B cell (primary cell): ENCODE measurements at regions not wholly inside any gene's neighbourhood (a gene's known extent, or its start where the extent isn't known, plus 50 kb on each side); places are given as distances from the start of the nearest gene placed in this dataset.

Experiments
- ATAC-seq: fragments of 200-7000 bp; cut with Tn5 transposase; one replicate; pipeline ENCODE4 v1.10.0; 2021; ENCODE audit warnings: low read depth, mild to moderate bottlenecking, moderate number of reproducible peaks, moderate library complexity
- CTCF ChIA-PET: fragments of 350-600 bp; sonication (Branson Sonifier 250); formaldehyde crosslinking; loops from one replicate; lab custom pipeline; 2021; ENCODE audit warnings: antibody characterized with exemption, inconsistent platforms; lab: Charles Lee
- POLR2A ChIA-PET: fragments of 350-600 bp; sonication (Branson Sonifier 250); formaldehyde crosslinking; loops from one replicate; lab custom pipeline; 2021; ENCODE audit warnings: antibody characterized with exemption; lab: Charles Lee
- DNase-seq: peaks from one replicate; pipeline ENCODE4 v3.0.0; 2013
- H2AFZ ChIP-seq: 2 replicates; pipeline ENCODE4 v1.6.1; 2012; ENCODE audit warnings: mild to moderate bottlenecking, low read depth, low read length; ENCODE audit not compliant: insufficient read depth, poor library complexity, severe bottlenecking
- H3K27ac ChIP-seq, 2 donors: 1 replicate in 1 of 2; 2 replicates in 1 of 2; pipeline ENCODE4 v1.5.1; 2012 to 2013; ENCODE audit warnings: low read length in 2 of 2, mild to moderate bottlenecking in 2 of 2, moderate library complexity in 1 of 2
- H3K27me3 ChIP-seq, 4 experiments: fragments of 200-600 bp in 1 of 4; sonication (generic) in 1 of 4; replicated peaks in 1 of 4; 1 replicate in 2 of 4; 2 replicates in 2 of 4; pipeline versions ENCODE4 v1.6.1 to v1.7.0; 2013 to 2016; ENCODE audit warnings: low read length in 3 of 4, mild to moderate bottlenecking in 2 of 4, mixed read lengths in 1 of 4, moderate library complexity in 1 of 4; ENCODE audit not compliant: insufficient read depth in 4 of 4, control insufficient read depth in 3 of 4; ENCODE audit errors: control extremely low read depth in 1 of 4
- H3K36me3 ChIP-seq, 2 experiments: replicated peaks in 1 of 2; 1 replicate in 1 of 2; 2 replicates in 1 of 2; pipeline versions ENCODE4 v1.6.1 to v1.7.1; 2013; ENCODE audit warnings: low read length in 1 of 2; ENCODE audit not compliant: insufficient read depth in 2 of 2, control insufficient read depth in 1 of 2; ENCODE audit errors: control extremely low read depth in 1 of 2, extremely low read depth in 1 of 2
- H3K4me1 ChIP-seq, 2 donors: fragments of 200-600 bp in 1 of 2; sonication (generic) in 1 of 2; 1 replicate in 1 of 2; 2 replicates in 1 of 2; pipeline versions ENCODE4 v1.5.1 to v1.6.1; 2013 to 2017; ENCODE audit warnings: low read length in 2 of 2; ENCODE audit not compliant: control insufficient read depth in 2 of 2, insufficient read depth in 2 of 2
- H3K4me2 ChIP-seq: replicated peaks from 2 replicates; pipeline ENCODE3; 2012; ENCODE audit warnings: mild to moderate bottlenecking, low read depth, low read length; ENCODE audit not compliant: poor library complexity, severe bottlenecking
- H3K4me3 ChIP-seq, 5 experiments: fragments of 200-600 bp in 1 of 5; sonication (generic) in 1 of 5; 1 replicate in 3 of 5; 2 replicates in 2 of 5; pipeline versions ENCODE4 v1.5.1 to v1.7.0; 2011 to 2016; ENCODE audit warnings: low read length in 4 of 5, mild to moderate bottlenecking in 4 of 5, low read depth in 2 of 5, control low read depth in 1 of 5, moderate library complexity in 1 of 5; ENCODE audit not compliant: insufficient read depth in 1 of 5; ENCODE audit errors: control extremely low read depth in 1 of 5, extremely low read depth in 1 of 5
- H3K79me2 ChIP-seq: fragments of 200-600 bp; sonication (generic); one replicate; pipeline ENCODE4 v1.6.0; 2016; ENCODE audit warnings: low read length; ENCODE audit not compliant: control insufficient read depth, insufficient read depth
- H3K9ac ChIP-seq: fragments of 200-600 bp; sonication (generic); 2 replicates; pipeline ENCODE4 v1.6.1; 2017; ENCODE audit warnings: mild to moderate bottlenecking, low read length, moderate library complexity
- H3K9me3 ChIP-seq, 3 donors: one replicate each; pipeline versions ENCODE4 v1.6.1 to v1.7.1; 2013; ENCODE audit warnings: low read length in 2 of 3; ENCODE audit not compliant: control insufficient read depth in 2 of 3, insufficient read depth in 1 of 3; ENCODE audit errors: control extremely low read depth in 1 of 3
- H4K20me1 ChIP-seq: 2 replicates; pipeline ENCODE4 v1.6.0; 2012; ENCODE audit warnings: mild to moderate bottlenecking, low read length; ENCODE audit not compliant: insufficient read depth, control insufficient read depth, poor library complexity, severe bottlenecking
- H3K27ac Mint-ChIP-seq: one replicate; pipeline ENCODE4 v1.8.0; 2021; ENCODE audit warnings: mixed read lengths
- H3K27me3 Mint-ChIP-seq: one replicate; pipeline ENCODE4 v1.8.0; 2021; ENCODE audit warnings: mixed read lengths
- H3K4me1 Mint-ChIP-seq: one replicate; pipeline ENCODE4 v1.8.0; 2021; ENCODE audit warnings: mixed read lengths
- H3K4me3 Mint-ChIP-seq: one replicate; pipeline ENCODE4 v1.8.0; 2021; ENCODE audit warnings: mixed read lengths
- H3K9me3 Mint-ChIP-seq: one replicate; pipeline ENCODE4 v1.8.0; 2022; ENCODE audit warnings: mixed read lengths; ENCODE audit not compliant: insufficient read depth
- EZH2 ChIP-seq: IDR thresholded peaks from 2 replicates; pipeline ENCODE4 v1.6.1; 2012; ENCODE audit warnings: borderline replicate concordance, low read depth, mild to moderate bottlenecking, moderate library complexity, low read length; ENCODE audit not compliant: insufficient read depth, poor library complexity, severe bottlenecking
- intact Hi-C: fragments of 100-400 bp; cut with micrococcal nuclease; formaldehyde crosslinking; loops from one replicate; pipeline ENCODE4 v1.10.0; 2022
- TF ChIP-seq, protein P1 (sequence below): fragments of 200-600 bp; IDR thresholded peaks from one replicate; pipeline ENCODE4 v1.8.0; 2022; ENCODE audit warnings: antibody characterized with exemption, mild to moderate bottlenecking

DNA sequence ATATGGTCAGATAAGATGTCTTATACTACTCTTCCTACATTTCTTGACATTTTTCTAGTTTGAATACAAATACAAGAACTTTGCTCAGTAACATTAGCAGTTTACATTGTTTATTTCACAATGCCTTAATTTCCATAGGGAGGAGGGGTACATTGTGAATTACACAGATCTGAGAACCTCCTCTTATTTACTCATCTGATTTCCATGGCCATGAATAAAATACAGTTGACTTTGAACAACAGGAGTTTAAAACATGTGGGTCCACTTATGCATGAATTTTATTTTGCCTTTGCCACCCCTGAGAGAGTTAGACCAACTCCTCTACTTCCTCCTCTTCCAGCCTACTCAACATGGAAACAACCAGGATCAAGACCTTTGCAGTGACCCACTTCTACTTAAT lies 67.7 kb downstream of the MGST1 start:
- no peak overlapping the region for H3K4me3 ChIP-seq
- no peaks in the 10 kb centered on the region for H3K27me3 Mint-ChIP-seq
- no peak overlapping the region for H3K27ac Mint-ChIP-seq
- H2AFZ ChIP-seq = no peak overlapping the region
- intact Hi-C loops = no loop called here
- CTCF ChIA-PET = no interaction called here
- TF ChIP-seq EZH2 = no peak
- TF ChIP-seq, protein P1, sequence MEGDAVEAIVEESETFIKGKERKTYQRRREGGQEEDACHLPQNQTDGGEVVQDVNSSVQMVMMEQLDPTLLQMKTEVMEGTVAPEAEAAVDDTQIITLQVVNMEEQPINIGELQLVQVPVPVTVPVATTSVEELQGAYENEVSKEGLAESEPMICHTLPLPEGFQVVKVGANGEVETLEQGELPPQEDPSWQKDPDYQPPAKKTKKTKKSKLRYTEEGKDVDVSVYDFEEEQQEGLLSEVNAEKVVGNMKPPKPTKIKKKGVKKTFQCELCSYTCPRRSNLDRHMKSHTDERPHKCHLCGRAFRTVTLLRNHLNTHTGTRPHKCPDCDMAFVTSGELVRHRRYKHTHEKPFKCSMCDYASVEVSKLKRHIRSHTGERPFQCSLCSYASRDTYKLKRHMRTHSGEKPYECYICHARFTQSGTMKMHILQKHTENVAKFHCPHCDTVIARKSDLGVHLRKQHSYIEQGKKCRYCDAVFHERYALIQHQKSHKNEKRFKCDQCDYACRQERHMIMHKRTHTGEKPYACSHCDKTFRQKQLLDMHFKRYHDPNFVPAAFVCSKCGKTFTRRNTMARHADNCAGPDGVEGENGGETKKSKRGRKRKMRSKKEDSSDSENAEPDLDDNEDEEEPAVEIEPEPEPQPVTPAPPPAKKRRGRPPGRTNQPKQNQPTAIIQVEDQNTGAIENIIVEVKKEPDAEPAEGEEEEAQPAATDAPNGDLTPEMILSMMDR = no peak
- no peaks in the 10 kb centered on the region for H4K20me1 ChIP-seq
- H3K4me2 ChIP-seq = no peak overlapping the region
- H3K36me3 ChIP-seq = no peaks in the 10 kb centered on the region
- H3K27ac ChIP-seq = no peak overlapping the region
- POLR2A ChIA-PET = no interaction called here
- no peak for DNase-seq
- ATAC-seq = no peak
- no peaks in the 10 kb centered on the region for H3K27me3 ChIP-seq
- no peaks in the 10 kb centered on the region for H3K4me1 ChIP-seq
- H3K4me1 Mint-ChIP-seq = no peaks in the 10 kb centered on the region
- no peaks in the 10 kb centered on the region for H3K79me2 ChIP-seq
- no peaks in the 10 kb centered on the region for H3K9me3 Mint-ChIP-seq
- H3K9ac ChIP-seq = no peak overlapping the region
- H3K9me3 ChIP-seq = no peaks in the 10 kb centered on the region
- H3K4me3 Mint-ChIP-seq = no peak overlapping the region

DNA sequence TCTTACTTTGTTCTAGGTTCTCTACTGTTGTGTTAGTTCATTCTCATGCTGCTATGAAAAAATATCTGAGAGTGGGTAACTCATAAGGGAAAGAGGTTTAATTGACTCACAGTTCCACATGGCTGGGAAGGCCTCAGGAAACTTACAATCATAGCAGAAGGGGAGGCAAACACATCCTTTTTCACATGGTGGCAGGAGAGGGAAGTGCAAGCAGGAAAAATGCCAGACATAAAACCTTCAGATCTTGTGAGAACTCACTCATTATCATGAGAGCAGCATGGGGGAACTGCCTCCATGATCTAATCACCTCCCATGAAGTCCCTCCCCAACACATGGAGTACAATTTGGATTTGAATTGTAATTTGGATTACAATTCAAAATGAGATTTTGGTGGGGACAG lies 69.6 kb downstream of the MGST1 start:
- POLR2A ChIA-PET = no interaction called here
- Histone ChIP-seq H3K9me3 (no peaks in the 10 kb centered on the region), H3K4me1 (no peaks in the 10 kb centered on the region), H3K27ac (no peak overlapping the region), H3K9ac (no peak overlapping the region), H3K27me3 (no peaks in the 10 kb centered on the region), H2AFZ (no peak overlapping the region), H4K20me1 (no peaks in the 10 kb centered on the region), H3K4me3 (no peak overlapping the region), H3K79me2 (no peaks in the 10 kb centered on the region), H3K36me3 (no peaks in the 10 kb centered on the region), H3K4me2 (no peak overlapping the region)
- intact Hi-C loops = no loop called here
- ATAC-seq (no peak), DNase-seq (no peak)
- TF ChIP-seq EZH2 = no peak
- TF ChIP-seq, protein P1 = no peak
- CTCF ChIA-PET = no interaction called here
- Mint-ChIP-seq H3K4me1 (no peaks in the 10 kb centered on the region), H3K4me3 (no peak overlapping the region), H3K27me3 (no peaks in the 10 kb centered on the region), H3K9me3 (no peaks in the 10 kb centered on the region), H3K27ac (no peak overlapping the region)
